ENCODE measurements at regions not wholly inside any gene's neighbourhood (a gene's known extent, or its start where the extent isn't known, plus 50 kb on each side); places are given as distances from the start of the nearest gene placed in this dataset.
"Not testable (repeated sequence)": the region's sequence is repeated elsewhere in the genome, so short reads cannot be mapped to it uniquely, and the experiment has no call there.

- in situ Hi-C loops (cut with MboI; ENCODE audit: low sequenced_read_pairs), result no loop called here
Measured at GRCh38 chr21:15199414-15200383, 134.9 kb upstream of the NRIP1 start.

- in situ Hi-C loops (cut with MboI; ENCODE audit: low sequenced_read_pairs), result no loop called here
Measured at GRCh38 chr21:15203740-15204139, 138.9 kb upstream of the NRIP1 start.

GRCh38 chr21:15204140-15204969, 139.6 kb upstream of the NRIP1 start:
- in situ Hi-C loops (cut with MboI; ENCODE audit: low sequenced_read_pairs), result no loop called here

GRCh38 chr21:15204970-15205286, 140.1 kb upstream of the NRIP1 start:
- in situ Hi-C loops (cut with MboI; ENCODE audit: low sequenced_read_pairs), result no loop called here

- in situ Hi-C loops (cut with MboI; ENCODE audit: low sequenced_read_pairs), result no loop called here
Measured at GRCh38 chr21:15206514-15206913, 141.7 kb upstream of the NRIP1 start.

- in situ Hi-C loops (cut with MboI; ENCODE audit: low sequenced_read_pairs), result no loop called here
Measured at GRCh38 chr21:15207231-15207630, 142.4 kb upstream of the NRIP1 start.

- in situ Hi-C loops (cut with MboI; ENCODE audit: low sequenced_read_pairs), result no loop called here
Measured at GRCh38 chr21:15207635-15208370, 143.0 kb upstream of the NRIP1 start.

- in situ Hi-C loops (cut with MboI; ENCODE audit: low sequenced_read_pairs), result no loop called here
Measured at GRCh38 chr21:15208786-15209185, 144.0 kb upstream of the NRIP1 start.

- in situ Hi-C loops (cut with MboI; ENCODE audit: low sequenced_read_pairs), result no loop called here
Measured at GRCh38 chr21:15209224-15209623, 144.4 kb upstream of the NRIP1 start.

- in situ Hi-C loops (cut with MboI; ENCODE audit: low sequenced_read_pairs), result no loop called here
Measured at GRCh38 chr21:15210235-15210678, 145.5 kb upstream of the NRIP1 start.

- in situ Hi-C loops (cut with MboI; ENCODE audit: low sequenced_read_pairs), result no loop called here
Measured at GRCh38 chr21:15211491-15212133, 146.8 kb upstream of the NRIP1 start.

- in situ Hi-C loops (cut with MboI; ENCODE audit: low sequenced_read_pairs), result no loop called here
Measured at GRCh38 chr21:15212206-15212605, 147.4 kb upstream of the NRIP1 start.

GRCh38 chr21:15218476-15218875, 153.7 kb upstream of the NRIP1 start:
- in situ Hi-C loops (cut with MboI; ENCODE audit: low sequenced_read_pairs), result not testable (repeated sequence)

- in situ Hi-C loops (cut with MboI; ENCODE audit: low sequenced_read_pairs), result no loop called here
Measured at GRCh38 chr21:15219039-15219438, 154.2 kb upstream of the NRIP1 start.

GRCh38 chr21:15219894-15220293, 155.1 kb upstream of the NRIP1 start:
- in situ Hi-C loops (cut with MboI; ENCODE audit: low sequenced_read_pairs), result no loop called here

GRCh38 chr21:15221799-15222386, 157.1 kb upstream of the NRIP1 start:
- in situ Hi-C loops (cut with MboI; ENCODE audit: low sequenced_read_pairs), result no loop called here

- in situ Hi-C loops (cut with MboI; ENCODE audit: low sequenced_read_pairs), result no loop called here
Measured at GRCh38 chr21:15222707-15223106, 157.9 kb upstream of the NRIP1 start.

- in situ Hi-C loops (cut with MboI; ENCODE audit: low sequenced_read_pairs), result no loop called here
Measured at GRCh38 chr21:15224346-15225086, 159.7 kb upstream of the NRIP1 start.

GRCh38 chr21:15227919-15228318, 163.1 kb upstream of the NRIP1 start:
- in situ Hi-C loops (cut with MboI; ENCODE audit: low sequenced_read_pairs), result no loop called here

- in situ Hi-C loops (cut with MboI; ENCODE audit: low sequenced_read_pairs), result no loop called here
Measured at GRCh38 chr21:15229390-15229789, 164.6 kb upstream of the NRIP1 start.

All from HL-60/S4 treated with retinoic acid at 250 ng/mL for 4 days and 3 days (cell line).